ENCODE measurements at regions not wholly inside any gene's neighbourhood (a gene's known extent, or its start where the extent isn't known, plus 50 kb on each side); places are given as distances from the start of the nearest gene placed in this dataset.

- TF ChIP-seq CTCF (IDR thresholded peaks at IDR 0.05) (no peak), POLR2A (IDR thresholded peaks at IDR 0.05; ENCODE audit: low read depth) (no peak)
These were observed 123.6 kb upstream of the SLC1A3 start for GRCh38 chr5:36482812-36483211.

Data from esophagus muscularis mucosa (tissue), 3 donors.